Hepatocyte (in vitro differentiated cells): ENCODE measurements at regions not wholly inside any gene's neighbourhood (a gene's known extent, or its start where the extent isn't known, plus 50 kb on each side); places are given as distances from the start of the nearest gene placed in this dataset.

Experiments used
- CTCF ChIP-seq: fragments of 200-600 bp; sonication (generic); IDR thresholded peaks from 2 replicates; pipeline ENCODE4 v1.5.1; 2016; ENCODE audit warnings: antibody characterized with exemption, mild to moderate bottlenecking; ENCODE audit not compliant: poor library complexity
- EZH2phosphoT487 ChIP-seq: fragments of 200-600 bp; sonication (generic); IDR thresholded peaks from one replicate; pipeline ENCODE4 v1.6.1; 2018; ENCODE audit warnings: antibody characterized with exemption, mild to moderate bottlenecking, low read depth, moderate library complexity; ENCODE audit not compliant: unreplicated experiment, severe bottlenecking

GRCh38 chr20:6384380-6384779 lies 261.6 kb upstream of the FERMT1 start:
- TF ChIP-seq CTCF: no peak
- TF ChIP-seq EZH2phosphoT487: no peak
